WTC11 (cell line): ENCODE measurements at regions not wholly inside any gene's neighbourhood (a gene's known extent, or its start where the extent isn't known, plus 50 kb on each side); places are given as distances from the start of the nearest gene placed in this dataset.

Experiments used
- ATF3 ChIP-seq: sonication (generic); formaldehyde crosslinking; conservative IDR thresholded peaks from 2 replicates; pipeline ENCODE4 v1.8.1; 2022; ENCODE audit warnings: mild to moderate bottlenecking, missing genetic modification reagents
- CTCF ChIP-seq: fragments of 200-600 bp; IDR thresholded peaks from 2 replicates; pipeline ENCODE4 v1.8.0; 2022; ENCODE audit warnings: antibody characterized with exemption
- ELF4 ChIP-seq: sonication (generic); formaldehyde crosslinking; IDR thresholded peaks from 2 replicates; pipeline ENCODE4 v1.8.1; 2022; ENCODE audit warnings: low read depth, mild to moderate bottlenecking, moderate library complexity, missing genetic modification reagents
- JUN ChIP-seq: sonication (generic); formaldehyde crosslinking; IDR thresholded peaks from 2 replicates; pipeline ENCODE4 v1.8.0; 2023; ENCODE audit warnings: mild to moderate bottlenecking, missing genetic modification reagents
- NFATC4 ChIP-seq: fragments of 250-450 bp; sonication (Bioruptor Pico); IDR thresholded peaks from 2 replicates; pipeline ENCODE4 v1.9.0; 2021; ENCODE audit warnings: mild to moderate bottlenecking
- NFYB ChIP-seq: sonication (generic); formaldehyde crosslinking; conservative IDR thresholded peaks from 2 replicates; pipeline ENCODE4 v1.8.0; 2022; ENCODE audit warnings: low read depth, missing genetic modification reagents
- NR3C1 ChIP-seq: sonication (generic); formaldehyde crosslinking; conservative IDR thresholded peaks from 2 replicates; pipeline ENCODE4 v1.8.1; 2023; ENCODE audit warnings: low read depth, mild to moderate bottlenecking, missing genetic modification reagents
- SMAD3 ChIP-seq: sonication (generic); formaldehyde crosslinking; IDR thresholded peaks from 2 replicates; pipeline ENCODE4 v1.8.0; 2022; ENCODE audit warnings: missing genetic modification reagents, mild to moderate bottlenecking, borderline replicate concordance
- TEAD4 ChIP-seq: sonication (generic); formaldehyde crosslinking; IDR thresholded peaks from 2 replicates; pipeline ENCODE4 v1.8.0; 2022; ENCODE audit warnings: mild to moderate bottlenecking, missing genetic modification reagents
- ZNF512 ChIP-seq: sonication (generic); formaldehyde crosslinking; IDR thresholded peaks from 2 replicates; pipeline ENCODE4 v1.8.1; 2022; ENCODE audit warnings: missing genetic modification reagents, borderline replicate concordance
- TF ChIP-seq, protein P1 (sequence below): sonication (generic); formaldehyde crosslinking; IDR thresholded peaks from 2 replicates; pipeline ENCODE4 v1.8.0; 2022; ENCODE audit warnings: mild to moderate bottlenecking, missing genetic modification reagents

- TF ChIP-seq ZNF512 (no peak), NFYB (CRISPR knock-in tag) (no peak), TEAD4 (no peak), CTCF (no peak), ELF4 (CRISPR knock-in tag) (no peak), NFATC4 (CRISPR knock-in tag) (no peak), ATF3 (CRISPR knock-in tag) (no peak), JUN (CRISPR knock-in tag) (no peak), NR3C1 (CRISPR knock-in tag) (no peak), SMAD3 (CRISPR knock-in tag) (no peak)
- TF ChIP-seq, protein P1, sequence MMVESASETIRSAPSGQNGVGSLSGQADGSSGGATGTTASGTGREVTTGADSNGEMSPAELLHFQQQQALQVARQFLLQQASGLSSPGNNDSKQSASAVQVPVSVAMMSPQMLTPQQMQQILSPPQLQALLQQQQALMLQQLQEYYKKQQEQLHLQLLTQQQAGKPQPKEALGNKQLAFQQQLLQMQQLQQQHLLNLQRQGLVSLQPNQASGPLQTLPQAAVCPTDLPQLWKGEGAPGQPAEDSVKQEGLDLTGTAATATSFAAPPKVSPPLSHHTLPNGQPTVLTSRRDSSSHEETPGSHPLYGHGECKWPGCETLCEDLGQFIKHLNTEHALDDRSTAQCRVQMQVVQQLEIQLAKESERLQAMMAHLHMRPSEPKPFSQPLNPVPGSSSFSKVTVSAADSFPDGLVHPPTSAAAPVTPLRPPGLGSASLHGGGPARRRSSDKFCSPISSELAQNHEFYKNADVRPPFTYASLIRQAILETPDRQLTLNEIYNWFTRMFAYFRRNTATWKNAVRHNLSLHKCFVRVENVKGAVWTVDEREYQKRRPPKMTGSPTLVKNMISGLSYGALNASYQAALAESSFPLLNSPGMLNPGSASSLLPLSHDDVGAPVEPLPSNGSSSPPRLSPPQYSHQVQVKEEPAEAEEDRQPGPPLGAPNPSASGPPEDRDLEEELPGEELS (CRISPR knock-in tag): no peak
Measured at GRCh38 chrX:112991801-112992200, 151.2 kb upstream of the AMOT start.
